Activated T-helper 1 cell treated with anti-CD3 and anti-CD28 coated beads, Interleukin-12 subunit alpha, Interleukin-12 subunit beta, Interleukin-2, Interleukin-4 antibody, amounts not matched to agents 30 ng/mL and 10 ng/mL and 1 ng/mL, durations not matched to agents 14 hours and 24 hours and 36 hours (primary cell): ENCODE measurements at regions not wholly inside any gene's neighbourhood (a gene's known extent, or its start where the extent isn't known, plus 50 kb on each side); places are given as distances from the start of the nearest gene placed in this dataset.
"Not testable (repeated sequence)": the region's sequence is repeated elsewhere in the genome, so short reads cannot be mapped to it uniquely, and the experiment has no call there.

Source experiments
- DNase-seq: peaks from one replicate; pipeline ENCODE4 v3.0.0; 2021; ENCODE audit warnings: low spot score
- H3K27ac Mint-ChIP-seq: one replicate; pipeline ENCODE4 v1.8.0; 2021; ENCODE audit warnings: mild to moderate bottlenecking, mixed read lengths
- H3K27me3 Mint-ChIP-seq: one replicate; pipeline ENCODE4 v1.8.0; 2022; ENCODE audit warnings: mild to moderate bottlenecking, moderate library complexity, mixed read lengths; ENCODE audit not compliant: insufficient read depth
- H3K36me3 Mint-ChIP-seq: one replicate; pipeline ENCODE4 v1.8.0; 2021; ENCODE audit warnings: low read depth, mixed read lengths
- H3K4me1 Mint-ChIP-seq: one replicate; pipeline ENCODE4 v1.8.0; 2021; ENCODE audit warnings: low read depth, mixed read lengths
- H3K4me3 Mint-ChIP-seq: one replicate; pipeline ENCODE4 v1.8.0; 2021; ENCODE audit warnings: mild to moderate bottlenecking, moderate library complexity, mixed read lengths
- H3K9me3 Mint-ChIP-seq: one replicate; pipeline ENCODE4 v1.8.0; 2021; ENCODE audit warnings: mixed read lengths
- intact Hi-C: fragments of 100-400 bp; cut with micrococcal nuclease; formaldehyde crosslinking; loops from one replicate; pipeline ENCODE4 v1.15.1; 2024

DNA sequence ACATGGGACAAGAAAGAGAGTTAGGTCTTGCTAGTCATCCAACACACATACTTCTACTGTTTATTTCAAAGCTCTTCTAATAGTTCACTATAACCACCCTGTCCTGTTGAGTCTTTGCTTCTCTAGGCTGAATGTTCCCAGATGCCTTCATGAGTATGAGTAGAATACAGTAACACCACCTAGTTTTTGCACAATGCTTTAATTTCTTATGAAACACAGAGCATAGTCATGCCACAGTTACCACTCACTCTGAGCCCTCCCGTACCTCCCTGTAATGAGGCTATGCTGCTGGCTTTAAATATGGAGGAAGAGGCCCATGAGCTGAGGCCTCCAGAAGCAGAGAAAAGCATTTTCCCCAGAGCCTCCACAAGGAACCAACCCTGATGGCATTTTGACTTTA, 75.0 kb upstream of the SLC1A3 start:
- Mint-ChIP-seq H3K4me3 (no peak overlapping the region), H3K4me1 (no peaks in the 10 kb centered on the region), H3K36me3 (no peaks in the 10 kb centered on the region), H3K27ac (no peak overlapping the region), H3K27me3 (peaks cover 2% of the 10 kb centered on the region), H3K9me3 (no peaks in the 10 kb centered on the region)
- DNase-seq = no peak
- intact Hi-C loops = no loop called here

DNA sequence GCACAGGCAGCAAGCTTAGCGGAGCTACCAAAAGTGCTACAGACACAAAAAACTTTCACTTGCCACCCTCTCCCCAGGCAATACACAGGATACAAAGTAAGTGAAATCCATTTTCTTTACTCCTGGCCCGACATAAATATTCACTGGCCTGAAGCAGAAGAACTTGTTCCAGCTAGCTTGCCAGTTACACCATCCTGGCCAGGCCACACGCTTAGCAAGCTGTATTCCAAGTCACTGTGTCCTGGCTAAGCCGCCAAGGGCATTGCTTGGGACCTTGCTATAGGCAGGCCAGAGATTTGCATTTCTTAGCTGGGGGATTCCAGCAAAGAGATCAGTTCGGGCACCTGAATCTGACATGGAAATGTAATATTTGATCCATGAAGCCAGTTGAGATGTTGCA, 71.0 kb upstream of the SLC1A3 start:
- peaks cover 4% of the 10 kb centered on the region for H3K27me3 Mint-ChIP-seq
- intact Hi-C loops = no loop called here

DNA sequence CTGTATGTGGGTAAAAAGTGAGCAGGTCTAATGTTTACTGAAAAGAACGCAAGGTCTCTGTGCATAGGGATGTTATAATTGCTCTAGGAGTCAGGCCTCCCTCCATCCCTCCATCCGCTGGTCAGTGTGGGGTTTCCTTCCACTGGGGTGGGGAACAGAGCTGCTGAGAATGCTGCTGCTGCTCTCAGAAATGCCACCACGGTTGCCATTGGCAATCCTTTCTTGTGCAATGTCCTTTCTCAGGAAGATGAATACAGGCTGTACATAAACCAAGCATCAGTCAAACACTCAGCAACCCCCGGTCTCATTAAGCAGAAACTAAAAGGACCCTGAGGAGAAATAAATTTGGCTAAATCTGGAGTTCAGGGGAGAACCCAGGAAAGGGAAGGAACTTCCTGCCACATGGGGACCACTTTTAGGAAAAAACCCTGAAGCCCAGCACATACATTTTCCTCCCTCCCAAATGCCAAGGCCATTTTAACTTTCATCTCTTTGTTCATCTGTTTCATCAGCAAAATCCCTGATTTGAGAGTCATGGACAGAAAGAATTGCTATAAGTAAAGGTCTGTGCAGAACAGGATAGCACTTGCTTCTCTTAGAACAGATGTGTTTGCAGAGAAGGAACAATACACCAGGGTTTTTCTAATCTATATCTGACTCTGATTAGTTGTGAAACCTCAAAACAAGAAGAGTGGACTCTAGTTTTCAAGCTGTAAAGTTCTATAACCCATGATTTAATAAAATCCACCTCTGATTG, 70.4 kb upstream of the SLC1A3 start:
- no peaks in the 10 kb centered on the region for H3K4me1 Mint-ChIP-seq
- no peaks in the 10 kb centered on the region for H3K9me3 Mint-ChIP-seq
- no peak overlapping the region for H3K27ac Mint-ChIP-seq
- intact Hi-C loops = no loop called here
- DNase-seq = no peak
- no peaks in the 10 kb centered on the region for H3K36me3 Mint-ChIP-seq
- H3K27me3 Mint-ChIP-seq = peaks cover 4% of the 10 kb centered on the region
- H3K4me3 Mint-ChIP-seq = no peak overlapping the region

More for the DNA sequence above, 71.0 kb upstream of the SLC1A3 start:
- Mint-ChIP-seq H3K27ac (no peak overlapping the region), H3K4me3 (no peak overlapping the region), H3K36me3 (no peaks in the 10 kb centered on the region), H3K4me1 (no peaks in the 10 kb centered on the region), H3K9me3 (no peaks in the 10 kb centered on the region)
- DNase-seq = no peak

GRCh38 chr5:36536616-36537005, 69.8 kb upstream of the SLC1A3 start:
- no peak overlapping the region for H3K27ac Mint-ChIP-seq
- intact Hi-C loops = no loop called here
- H3K4me1 Mint-ChIP-seq = no peaks in the 10 kb centered on the region
- DNase-seq = no peak
- H3K27me3 Mint-ChIP-seq = peaks cover 4% of the 10 kb centered on the region
- no peak overlapping the region for H3K4me3 Mint-ChIP-seq
- no peaks in the 10 kb centered on the region for H3K36me3 Mint-ChIP-seq
- H3K9me3 Mint-ChIP-seq = no peaks in the 10 kb centered on the region

GRCh38 chr5:36537724-36538123, 68.7 kb upstream of the SLC1A3 start:
- no peaks in the 10 kb centered on the region for H3K36me3 Mint-ChIP-seq
- H3K9me3 Mint-ChIP-seq = no peaks in the 10 kb centered on the region
- DNase-seq = no peak
- H3K27me3 Mint-ChIP-seq = peaks cover 4% of the 10 kb centered on the region
- H3K27ac Mint-ChIP-seq = no peak overlapping the region
- no peak overlapping the region for H3K4me3 Mint-ChIP-seq
- H3K4me1 Mint-ChIP-seq = no peaks in the 10 kb centered on the region
- intact Hi-C loops = no loop called here

GRCh38 chr5:36552651-36553393, 53.6 kb upstream of the SLC1A3 start:
- Mint-ChIP-seq H3K27me3 (peaks cover 2% of the 10 kb centered on the region), H3K9me3 (no peaks in the 10 kb centered on the region), H3K4me1 (no peaks in the 10 kb centered on the region), H3K27ac (no peak overlapping the region), H3K36me3 (no peaks in the 10 kb centered on the region), H3K4me3 (no peak overlapping the region)
- intact Hi-C loops = no loop called here
- no peak for DNase-seq

- H3K9me3 Mint-ChIP-seq, H3K27me3 Mint-ChIP-seq, H3K4me1 Mint-ChIP-seq, intact Hi-C loops, H3K4me3 Mint-ChIP-seq, H3K36me3 Mint-ChIP-seq, H3K27ac Mint-ChIP-seq, DNase-seq: not testable (repeated sequence)
Observed at GRCh38 chr5:36555035-36555434, 51.4 kb upstream of the SLC1A3 start.
